WERI-Rb-1 (cell line): ENCODE measurements at regions not wholly inside any gene's neighbourhood (a gene's known extent, or its start where the extent isn't known, plus 50 kb on each side); places are given as distances from the start of the nearest gene placed in this dataset.
A peak's percentile ranks its signal among the peaks of the same experiment; 100 is the strongest.

ENCODE experiments used
- DNase-seq: peaks from one replicate; pipeline ENCODE4 v3.0.0-alpha.2; 2020
- H3K27ac ChIP-seq: fragments of 250-450 bp; sonication (Bioruptor Pico); 2 replicates; pipeline ENCODE4 v1.5.1; 2020; ENCODE audit warnings: mild to moderate bottlenecking, moderate library complexity
- H3K27me3 ChIP-seq: fragments of 250-450 bp; sonication (Bioruptor Pico); 2 replicates; pipeline ENCODE4 v1.5.1; 2021; ENCODE audit warnings: mild to moderate bottlenecking, low read depth, moderate library complexity; ENCODE audit not compliant: insufficient read depth, severe bottlenecking
- H3K36me3 ChIP-seq: fragments of 250-450 bp; sonication (Bioruptor Pico); 2 replicates; pipeline ENCODE4 v1.5.1; 2020; ENCODE audit warnings: mild to moderate bottlenecking, moderate library complexity
- H3K4me3 ChIP-seq: 2 replicates; pipeline ENCODE4 v1.5.1; 2011; ENCODE audit warnings: low read depth, mild to moderate bottlenecking, control low read depth, low read length
- H3K9me3 ChIP-seq: fragments of 250-450 bp; sonication (Bioruptor Pico); 2 replicates; pipeline ENCODE4 v1.5.1; 2021; ENCODE audit warnings: mild to moderate bottlenecking, moderate library complexity; ENCODE audit not compliant: severe bottlenecking
- TF ChIP-seq, protein P1 (sequence below): IDR thresholded peaks from 2 replicates; pipeline ENCODE4 v1.5.1; 2011; ENCODE audit warnings: low read depth, mild to moderate bottlenecking, control low read depth, inconsistent platforms, low read length

DNA sequence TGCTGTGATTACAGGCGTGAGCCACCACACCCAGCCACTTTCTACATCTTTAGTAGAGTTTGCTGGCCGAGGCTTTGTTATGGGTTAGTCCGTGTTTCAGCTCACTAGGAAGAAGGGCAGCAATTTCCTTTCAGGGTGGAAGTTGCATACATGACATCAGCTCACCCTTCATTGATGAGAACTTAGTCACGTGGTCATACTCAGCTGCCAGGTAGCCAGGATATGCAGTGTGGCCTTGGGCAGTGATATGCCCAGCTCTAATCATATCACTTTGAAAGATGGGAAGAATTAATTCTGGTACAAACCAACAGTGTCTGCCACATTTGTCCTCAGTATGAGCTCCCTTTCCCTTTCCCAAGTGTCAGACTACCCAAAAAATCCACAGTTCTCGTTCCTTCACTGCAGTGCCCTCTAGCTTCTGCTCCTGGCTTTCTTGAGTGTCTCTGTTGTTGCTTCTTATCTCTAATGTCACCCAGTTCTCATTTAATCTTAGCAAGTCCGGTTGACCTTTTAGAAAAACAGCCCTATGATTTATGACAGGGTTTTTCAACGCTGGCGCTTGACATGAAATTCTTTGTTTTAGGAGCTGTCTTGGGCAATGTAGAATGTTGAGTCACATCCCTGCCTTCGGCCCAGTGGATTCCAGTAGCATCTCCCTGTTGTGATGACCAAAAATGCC, 108.7 kb upstream of the ITGB1 start:
- no peak for DNase-seq
- Histone ChIP-seq H3K27ac (no peak overlapping the region), H3K9me3 (no peaks in the 10 kb centered on the region), H3K27me3 (no peaks in the 10 kb centered on the region), H3K4me3 (no peak overlapping the region), H3K36me3 (no peaks in the 10 kb centered on the region)
- TF ChIP-seq, protein P1, sequence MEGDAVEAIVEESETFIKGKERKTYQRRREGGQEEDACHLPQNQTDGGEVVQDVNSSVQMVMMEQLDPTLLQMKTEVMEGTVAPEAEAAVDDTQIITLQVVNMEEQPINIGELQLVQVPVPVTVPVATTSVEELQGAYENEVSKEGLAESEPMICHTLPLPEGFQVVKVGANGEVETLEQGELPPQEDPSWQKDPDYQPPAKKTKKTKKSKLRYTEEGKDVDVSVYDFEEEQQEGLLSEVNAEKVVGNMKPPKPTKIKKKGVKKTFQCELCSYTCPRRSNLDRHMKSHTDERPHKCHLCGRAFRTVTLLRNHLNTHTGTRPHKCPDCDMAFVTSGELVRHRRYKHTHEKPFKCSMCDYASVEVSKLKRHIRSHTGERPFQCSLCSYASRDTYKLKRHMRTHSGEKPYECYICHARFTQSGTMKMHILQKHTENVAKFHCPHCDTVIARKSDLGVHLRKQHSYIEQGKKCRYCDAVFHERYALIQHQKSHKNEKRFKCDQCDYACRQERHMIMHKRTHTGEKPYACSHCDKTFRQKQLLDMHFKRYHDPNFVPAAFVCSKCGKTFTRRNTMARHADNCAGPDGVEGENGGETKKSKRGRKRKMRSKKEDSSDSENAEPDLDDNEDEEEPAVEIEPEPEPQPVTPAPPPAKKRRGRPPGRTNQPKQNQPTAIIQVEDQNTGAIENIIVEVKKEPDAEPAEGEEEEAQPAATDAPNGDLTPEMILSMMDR: peak; percentile 25; the same call in 1 of the 2 replicates

DNA sequence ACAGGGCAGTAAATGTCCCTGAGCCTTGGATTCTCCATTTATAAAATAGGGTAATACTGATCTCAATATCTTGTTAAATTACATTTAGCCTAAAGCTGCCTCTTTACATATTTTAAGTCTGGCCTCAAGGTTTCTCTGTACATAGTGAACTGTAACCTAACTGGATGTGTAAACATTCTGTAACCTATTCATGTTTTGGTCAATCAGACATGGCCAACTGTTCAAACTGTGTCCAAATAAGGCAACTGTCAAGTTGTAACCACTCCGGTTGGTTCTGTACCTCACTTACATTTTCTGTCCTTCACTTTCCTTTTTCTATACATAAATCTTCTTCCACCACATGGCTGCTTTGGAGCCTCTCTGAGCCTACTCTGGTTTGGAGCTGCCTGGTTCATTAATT, 107.1 kb upstream of the ITGB1 start:
- Histone ChIP-seq H3K9me3 (no peaks in the 10 kb centered on the region), H3K27me3 (no peaks in the 10 kb centered on the region), H3K36me3 (no peaks in the 10 kb centered on the region), H3K4me3 (no peak overlapping the region), H3K27ac (no peak overlapping the region)
- TF ChIP-seq, protein P1: no peak
- DNase-seq: no peak

DNA sequence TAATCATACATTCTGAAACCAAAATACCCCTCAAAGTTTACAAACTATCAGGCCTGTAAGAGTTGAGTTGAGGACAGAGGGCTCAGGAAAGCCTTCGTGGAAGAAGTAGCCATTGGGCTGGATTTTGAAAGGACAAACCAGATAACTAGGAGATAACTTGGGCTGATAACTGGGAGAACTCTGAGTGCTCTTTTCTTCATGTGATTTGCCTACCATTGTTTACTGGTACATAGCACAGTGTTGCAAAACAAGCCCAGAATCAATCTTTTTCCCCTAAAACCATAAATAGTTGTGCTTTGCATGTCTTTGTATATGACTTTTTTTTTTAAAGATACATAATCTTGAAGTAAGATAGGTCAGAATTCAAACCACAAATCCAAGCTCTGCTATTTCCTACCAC, 106.7 kb upstream of the ITGB1 start:
- Histone ChIP-seq H3K4me3 (no peak overlapping the region), H3K36me3 (no peaks in the 10 kb centered on the region), H3K9me3 (no peaks in the 10 kb centered on the region), H3K27me3 (no peaks in the 10 kb centered on the region), H3K27ac (no peak overlapping the region)
- DNase-seq: no peak
- TF ChIP-seq, protein P1: no peak

DNA sequence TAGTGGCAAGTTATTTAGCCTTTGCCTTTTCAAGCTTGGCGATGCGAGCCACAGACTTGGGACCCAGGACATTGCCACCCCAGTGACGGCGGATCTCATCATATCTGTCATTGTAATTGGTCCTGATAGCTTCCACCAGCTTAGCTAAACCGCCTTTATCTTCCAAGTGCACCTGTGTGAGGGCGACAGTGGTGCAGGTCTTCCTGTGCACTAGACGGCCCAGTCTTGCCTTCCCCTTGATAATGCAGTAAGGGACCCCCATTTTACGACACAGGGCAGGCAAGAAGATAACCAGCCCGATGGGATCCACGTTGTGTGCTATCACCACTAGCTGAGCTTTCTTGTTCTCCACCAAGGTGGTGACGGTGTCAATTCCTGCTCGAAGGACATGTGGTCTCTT, 99.6 kb upstream of the ITGB1 start:
- Histone ChIP-seq H3K9me3 (no peaks in the 10 kb centered on the region), H3K4me3 (no peak overlapping the region), H3K27ac (no peak overlapping the region), H3K27me3 (no peaks in the 10 kb centered on the region), H3K36me3 (no peaks in the 10 kb centered on the region)
- TF ChIP-seq, protein P1: no peak
- DNase-seq: no peak

DNA sequence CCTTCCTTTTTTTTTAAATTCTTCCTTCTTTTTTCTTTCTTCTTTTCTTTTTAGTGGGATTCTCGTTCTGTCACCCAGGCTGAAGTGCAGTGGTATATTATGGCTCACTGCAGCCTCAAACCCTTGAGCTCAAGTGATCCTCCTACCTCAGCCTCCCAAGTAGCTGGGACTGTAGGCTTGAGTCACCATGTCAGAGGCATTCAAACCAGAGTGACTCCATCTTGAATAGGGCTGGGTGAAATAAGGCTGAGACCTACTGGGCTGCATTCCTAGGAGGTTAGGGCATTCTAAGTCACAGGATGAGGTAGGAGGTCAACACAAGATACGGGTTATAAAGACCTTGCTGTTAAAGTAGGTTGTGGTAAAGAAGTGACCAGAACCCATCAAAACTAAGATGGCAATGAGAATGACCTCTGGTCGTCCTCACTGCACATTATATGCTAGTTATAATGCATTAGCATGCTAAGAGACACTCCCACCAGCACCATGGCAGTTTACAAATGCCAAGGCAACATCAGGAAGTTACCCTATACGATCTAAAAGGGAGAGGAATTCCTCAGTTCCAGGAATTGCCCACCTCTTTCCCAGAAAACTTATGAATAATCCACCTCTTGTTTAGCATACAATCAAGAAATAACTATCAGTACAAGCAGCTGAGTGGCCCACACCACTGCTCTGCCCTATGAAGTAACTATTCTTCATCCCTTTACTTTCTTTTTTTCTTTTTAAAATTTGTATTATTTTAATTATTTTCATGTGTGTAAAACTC, 99.0 kb upstream of the ITGB1 start:
- no peaks in the 10 kb centered on the region for H3K36me3 ChIP-seq
- DNase-seq: no peak
- TF ChIP-seq, protein P1: no peak
- no peaks in the 10 kb centered on the region for H3K27me3 ChIP-seq
- no peaks in the 10 kb centered on the region for H3K9me3 ChIP-seq
- no peak overlapping the region for H3K27ac ChIP-seq
- no peak overlapping the region for H3K4me3 ChIP-seq
